Transverse colon (tissue), 4 donors: ENCODE measurements at regions not wholly inside any gene's neighbourhood (a gene's known extent, or its start where the extent isn't known, plus 50 kb on each side); places are given as distances from the start of the nearest gene placed in this dataset.

Experiments
- DNase-seq: peaks from one replicate; pipeline ENCODE4 v3.0.0-alpha.2; 2019
- H3K27ac ChIP-seq, 4 donors: fragments of 200-600 bp; sonication (generic); 2 replicates each; pipeline ENCODE4 v1.5.1; 2016 to 2018; ENCODE audit warnings: inconsistent platforms in 4 of 4
- H3K27me3 ChIP-seq: fragments of 200-600 bp; sonication (generic); 2 replicates; pipeline ENCODE4 v1.5.1; 2017; ENCODE audit warnings: inconsistent platforms
- H3K36me3 ChIP-seq, 4 donors: fragments of 200-600 bp; sonication (generic); 2 replicates each; pipeline ENCODE4 v1.5.1; 2017 to 2019; ENCODE audit warnings: inconsistent platforms in 4 of 4
- H3K4me1 ChIP-seq, 4 donors: fragments of 200-600 bp; sonication (generic); 2 replicates each; pipeline ENCODE4 v1.5.1; 2017 to 2020; ENCODE audit warnings: inconsistent platforms in 4 of 4
- H3K4me3 ChIP-seq, 4 donors: fragments of 200-600 bp; sonication (generic); 1 replicate in 1 of 4; 2 replicates in 3 of 4; pipeline versions ENCODE4 v1.5.1 to v1.6.1; 2017 to 2019; ENCODE audit warnings: inconsistent platforms in 4 of 4
- H3K9me3 ChIP-seq, 2 donors: fragments of 200-600 bp; sonication (generic); 2 replicates each; pipeline ENCODE4 v1.5.1; 2017 to 2019; ENCODE audit warnings: inconsistent platforms in 2 of 2
- EP300 ChIP-seq: sonication (generic); formaldehyde crosslinking; IDR thresholded peaks from one replicate; pipeline ENCODE4 v1.6.1; 2017; ENCODE audit warnings: antibody characterized with exemption, low read depth
- POLR2A ChIP-seq: fragments of 450-650 bp; IDR thresholded peaks from one replicate; pipeline ENCODE4 v1.6.1; 2016; ENCODE audit warnings: antibody characterized with exemption, mild to moderate bottlenecking, moderate library complexity
- POLR2AphosphoS5 ChIP-seq, 3 donors: sonication (generic); formaldehyde crosslinking; IDR thresholded peaks; one replicate each; pipeline ENCODE4 v1.6.1; 2016; ENCODE audit warnings: antibody characterized with exemption in 3 of 3
- WGBS, 2 donors: methylation state at CpG; one replicate each; pipeline ENCODE4 v1.1.5; 2018; ENCODE audit warnings: low coverage in 1 of 2; 5-methylcytosine and 5-hydroxymethylcytosine counted together
- in situ Hi-C, 4 donors: fragments of 200-750 bp; cut with MboI; loops; one replicate each; pipeline versions ENCODE4 v1.15.0 to v1.15.1; 2017; ENCODE audit warnings: low sequenced_read_pairs in 3 of 4, low pct_ligation_motif_present in 1 of 4, low pct_unique_long_range_greater_than_20kb in 1 of 4
- intact Hi-C: fragments of 100-400 bp; cut with DNase I; formaldehyde crosslinking; loops from one replicate; pipeline ENCODE4 v1.15.1; 2023; ENCODE audit warnings: low total_unique reads
- TF ChIP-seq, protein P1 (sequence below), 5 experiments: fragments of 200-600 bp in 3 of 5; fragments of 450-650 bp in 2 of 5; sonication (generic) in 3 of 5; IDR thresholded peaks; 1 replicate in 2 of 5; 2 replicates in 3 of 5; pipeline ENCODE4 v1.5.1; 2016 to 2017; ENCODE audit warnings: antibody characterized with exemption in 5 of 5, inconsistent platforms in 3 of 5, mild to moderate bottlenecking in 2 of 5, moderate library complexity in 1 of 5

DNA sequence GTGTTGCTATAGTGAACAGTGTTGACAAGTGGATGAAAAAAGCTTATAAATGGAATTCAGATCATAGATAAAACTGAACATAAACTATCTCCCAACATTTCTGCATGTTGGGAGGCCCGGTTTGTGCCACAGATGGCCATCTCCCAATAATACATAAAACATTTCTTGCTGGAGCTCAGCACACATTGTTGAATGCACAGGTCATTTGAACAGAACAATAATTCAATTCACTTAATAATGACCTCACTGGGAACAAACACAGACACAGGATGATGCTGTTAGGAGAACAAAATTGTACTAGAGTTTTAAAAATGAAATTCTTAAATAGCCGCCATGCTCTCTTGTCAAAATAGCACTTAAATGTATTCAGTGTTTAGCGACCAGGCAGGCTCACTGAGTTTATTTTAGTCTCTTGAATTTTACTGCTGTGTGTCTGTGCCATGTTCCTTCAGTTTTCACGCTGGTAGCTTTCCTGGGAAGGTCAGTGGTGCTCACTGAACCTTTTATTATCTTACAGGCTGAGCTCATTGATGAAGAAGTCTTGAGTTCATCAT lies 85.0 kb upstream of the SSBP2 start:
- WGBS, 2 donors, result 64 to 65% methylated on average over 4 of the region's 4 CpGs
- peak overlapping the region in 2 of 4 donors; percentile 1 to 41 for H3K27ac ChIP-seq
- no peaks in the 10 kb centered on the region for H3K27me3 ChIP-seq
- no peaks in the 10 kb centered on the region for H3K9me3 ChIP-seq
- no peaks in the 10 kb centered on the region for H3K4me1 ChIP-seq
- H3K4me3 ChIP-seq, result no peak overlapping the region
- H3K36me3 ChIP-seq, result no peaks in the 10 kb centered on the region
- DNase-seq, result no peak
- in situ Hi-C loops (loop anchor here in 3 of 4 donors (5.0 to 25.0 kb wide), 2 partner anchors 79 to 324 kb away; no protein-coding TSS in a partner anchor), intact Hi-C loops (no loop called here)
- TF ChIP-seq EP300, result no peak
- TF ChIP-seq POLR2A, result no peak

DNA sequence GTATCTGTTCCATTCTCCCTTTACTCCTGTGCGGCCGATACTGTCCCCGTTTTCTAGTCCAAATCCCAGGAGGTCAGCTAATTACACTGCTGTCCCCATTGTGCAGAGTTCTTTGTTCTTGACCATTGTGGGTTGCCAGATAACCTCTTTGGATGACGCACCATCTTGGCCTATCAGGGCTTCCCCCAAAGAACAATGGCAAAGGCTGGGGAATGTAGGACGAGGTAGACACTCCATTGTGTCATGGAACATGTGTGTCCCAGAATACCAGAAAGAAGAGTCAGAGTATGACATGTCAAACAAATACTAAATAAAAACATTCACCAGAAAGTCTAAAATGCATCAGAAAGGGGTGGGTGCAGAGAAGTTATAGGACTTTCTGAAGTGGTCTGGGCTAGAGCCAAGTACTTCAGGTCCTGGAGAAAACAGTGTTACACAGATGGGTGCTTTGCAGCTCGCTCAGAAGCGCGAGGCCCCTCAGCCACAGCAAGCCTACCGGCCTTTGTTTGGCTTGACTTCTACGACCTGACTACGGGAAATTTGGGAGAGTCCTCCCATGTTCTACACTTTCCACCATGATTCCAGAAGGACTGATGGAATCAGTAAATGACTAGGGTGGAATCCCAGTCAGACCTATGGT lies 83.2 kb upstream of the SSBP2 start:
- Histone ChIP-seq H3K36me3 (no peaks in the 10 kb centered on the region), H3K4me1 (no peaks in the 10 kb centered on the region), H3K9me3 (no peaks in the 10 kb centered on the region), H3K27ac (no peak overlapping the region), H3K4me3 (no peak overlapping the region), H3K27me3 (no peaks in the 10 kb centered on the region)
- no peak for DNase-seq
- WGBS, 2 donors, result 90 to 93% methylated on average over 5 to 11 of the region's 11 CpGs
- in situ Hi-C loops, result loop anchor here in 3 of 4 donors (25.0 kb wide), 1 partner anchor 322 kb away; no protein-coding TSS in a partner anchor
- intact Hi-C loops, result no loop called here
- no peak for TF ChIP-seq POLR2AphosphoS5 (IDR thresholded peaks at IDR 0.05)
- TF ChIP-seq, protein P1, sequence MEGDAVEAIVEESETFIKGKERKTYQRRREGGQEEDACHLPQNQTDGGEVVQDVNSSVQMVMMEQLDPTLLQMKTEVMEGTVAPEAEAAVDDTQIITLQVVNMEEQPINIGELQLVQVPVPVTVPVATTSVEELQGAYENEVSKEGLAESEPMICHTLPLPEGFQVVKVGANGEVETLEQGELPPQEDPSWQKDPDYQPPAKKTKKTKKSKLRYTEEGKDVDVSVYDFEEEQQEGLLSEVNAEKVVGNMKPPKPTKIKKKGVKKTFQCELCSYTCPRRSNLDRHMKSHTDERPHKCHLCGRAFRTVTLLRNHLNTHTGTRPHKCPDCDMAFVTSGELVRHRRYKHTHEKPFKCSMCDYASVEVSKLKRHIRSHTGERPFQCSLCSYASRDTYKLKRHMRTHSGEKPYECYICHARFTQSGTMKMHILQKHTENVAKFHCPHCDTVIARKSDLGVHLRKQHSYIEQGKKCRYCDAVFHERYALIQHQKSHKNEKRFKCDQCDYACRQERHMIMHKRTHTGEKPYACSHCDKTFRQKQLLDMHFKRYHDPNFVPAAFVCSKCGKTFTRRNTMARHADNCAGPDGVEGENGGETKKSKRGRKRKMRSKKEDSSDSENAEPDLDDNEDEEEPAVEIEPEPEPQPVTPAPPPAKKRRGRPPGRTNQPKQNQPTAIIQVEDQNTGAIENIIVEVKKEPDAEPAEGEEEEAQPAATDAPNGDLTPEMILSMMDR (IDR thresholded peaks at IDR 0.05), result no peak
- TF ChIP-seq EP300, result no peak
- TF ChIP-seq POLR2A, result no peak

DNA sequence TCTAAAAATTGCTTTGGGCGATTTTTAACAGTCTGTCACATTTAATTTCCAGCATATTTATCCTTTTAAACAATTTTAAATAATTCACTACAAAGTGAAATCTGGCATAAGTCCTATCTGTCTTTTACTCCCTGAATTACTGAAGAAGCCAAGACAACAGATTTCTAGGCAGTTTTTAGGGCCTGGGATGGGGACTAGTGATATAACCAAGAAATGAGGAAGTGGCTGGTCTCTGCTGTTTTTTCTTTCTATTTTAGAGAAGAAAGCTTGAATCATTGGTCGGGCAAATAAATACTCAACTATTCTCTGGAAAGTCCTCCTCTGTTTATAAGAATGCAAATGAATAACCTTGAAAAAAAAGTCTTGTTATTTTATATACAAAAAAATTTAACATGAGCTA lies 79.7 kb upstream of the SSBP2 start:
- Histone ChIP-seq H3K27ac (no peak overlapping the region), H3K27me3 (no peaks in the 10 kb centered on the region), H3K4me1 (no peaks in the 10 kb centered on the region), H3K4me3 (no peak overlapping the region), H3K36me3 (no peaks in the 10 kb centered on the region), H3K9me3 (no peaks in the 10 kb centered on the region)
- TF ChIP-seq EP300, result no peak
- no peak for TF ChIP-seq POLR2A
- TF ChIP-seq, protein P1 (IDR thresholded peaks at IDR 0.05), result no peak
- no peak for TF ChIP-seq POLR2AphosphoS5 (IDR thresholded peaks at IDR 0.05)
- WGBS, 2 donors, result 62 to 76% methylated on average over 2 of the region's 2 CpGs
- DNase-seq, result no peak
- in situ Hi-C loops (loop anchor here in 3 of 4 donors (25.0 kb wide), 1 partner anchor 318 kb away; no protein-coding TSS in a partner anchor), intact Hi-C loops (no loop called here)

DNA sequence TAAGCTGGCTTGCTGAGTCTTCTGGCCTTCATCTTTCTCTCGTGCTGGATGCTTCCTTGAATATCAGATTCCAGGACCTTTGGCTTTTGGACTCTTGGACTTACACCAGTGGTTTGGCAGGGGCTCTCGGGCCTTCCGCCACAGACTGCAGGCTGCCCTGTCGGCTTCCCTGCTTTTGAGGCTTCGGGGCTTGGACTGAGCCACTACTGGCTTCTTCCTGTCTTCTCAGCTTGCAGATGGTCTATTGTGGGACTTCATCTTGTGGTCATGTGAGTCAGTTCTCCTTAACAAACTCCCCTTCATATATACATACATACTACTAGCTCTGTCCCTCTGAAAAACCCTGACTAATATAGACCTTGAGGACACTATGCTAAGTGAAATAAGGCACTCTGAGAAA lies 78.3 kb upstream of the SSBP2 start:
- H3K27ac ChIP-seq, result no peak overlapping the region
- in situ Hi-C loops, result loop anchor here in 3 of 4 donors (25.0 kb wide), 1 partner anchor 317 kb away; no protein-coding TSS in a partner anchor
- H3K27me3 ChIP-seq, result no peaks in the 10 kb centered on the region
- no peaks in the 10 kb centered on the region for H3K36me3 ChIP-seq
- no peak for TF ChIP-seq POLR2A
- no peak for TF ChIP-seq EP300
- no peak for TF ChIP-seq POLR2AphosphoS5 (IDR thresholded peaks at IDR 0.05)
- TF ChIP-seq, protein P1 (IDR thresholded peaks at IDR 0.05), result no peak
- H3K4me1 ChIP-seq, result peaks cover 0 to 5% (median 2%) of the 10 kb centered on the region in 4 donors
- H3K4me3 ChIP-seq, result no peak overlapping the region
- DNase-seq, result no peak
- no peaks in the 10 kb centered on the region for H3K9me3 ChIP-seq
- intact Hi-C loops, result no loop called here
- WGBS, 2 donors, result 86% methylated on average over 5 of the region's 5 CpGs; no CpG with 5 or more reads in 1 of the 2 donors
